ENCODE measurements at regions not wholly inside any gene's neighbourhood (a gene's known extent, or its start where the extent isn't known, plus 50 kb on each side); places are given as distances from the start of the nearest gene placed in this dataset.
"Not testable (repeated sequence)": the region's sequence is repeated elsewhere in the genome, so short reads cannot be mapped to it uniquely, and the experiment has no call there.

DNA sequence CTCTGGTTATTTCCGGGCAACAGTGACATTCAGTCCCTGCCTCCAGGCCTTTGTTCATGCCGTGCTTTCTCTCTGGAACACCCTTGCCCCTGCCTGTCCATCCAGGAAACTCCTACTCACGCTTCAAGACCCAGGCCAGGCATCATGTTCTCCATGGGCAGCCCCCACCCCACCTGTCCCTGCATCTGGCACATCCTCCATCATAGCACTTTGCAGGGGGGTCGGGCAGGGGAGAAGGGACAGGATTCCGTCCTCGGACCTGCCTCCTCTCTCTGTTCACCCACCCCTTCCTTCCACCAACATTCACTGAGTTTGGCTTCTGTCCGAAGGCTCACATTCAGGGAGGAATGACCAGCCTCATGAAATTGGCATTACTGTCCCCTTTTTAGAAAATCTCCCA is 206.1 kb downstream of the MATN1 start:
- TF ChIP-seq CTCF, POLR2A (IDR thresholded peaks at IDR 0.05): not testable (repeated sequence)

All from ovary (tissue), 3 donors.